GM21529 (cell line): ENCODE measurements at regions not wholly inside any gene's neighbourhood (a gene's known extent, or its start where the extent isn't known, plus 50 kb on each side); places are given as distances from the start of the nearest gene placed in this dataset.

Experiments
- ATAC-seq: cut with Tn5 transposase; IDR thresholded peaks from one replicate; pipeline ENCODE4 v1.9.1; 2021; ENCODE audit not compliant: unreplicated experiment

GRCh38 chr11:15913261-15913660, 443.1 kb downstream of the SOX6 start:
- no peak for ATAC-seq
